ENCODE measurements at regions not wholly inside any gene's neighbourhood (a gene's known extent, or its start where the extent isn't known, plus 50 kb on each side); places are given as distances from the start of the nearest gene placed in this dataset.
A peak's percentile ranks its signal among the peaks of the same experiment; 100 is the strongest.

GRCh38 chr6:47404435-47404834 is 73.2 kb upstream of the CD2AP start:
- Histone ChIP-seq H2AFZ (no peak overlapping the region), H3K9me3 (ENCODE audit: insufficient read depth, low read depth) (no peaks in the 10 kb centered on the region), H3K9me2 (ENCODE audit: insufficient read depth) (no peaks in the 10 kb centered on the region), H3K27me3 (ENCODE audit: insufficient read depth, low read depth) (no peaks in the 10 kb centered on the region), H3K79me2 (ENCODE audit: low read depth) (no peaks in the 10 kb centered on the region; the same call in 1 of the 2 replicates), H3K27ac (peak overlapping the region; percentile 92), H3K4me1 (replicated peaks; ENCODE audit: insufficient read depth) (peaks cover 62% of the 10 kb centered on the region), H3K36me3 (ENCODE audit: low read depth) (no peaks in the 10 kb centered on the region), H4K20me1 (ENCODE audit: insufficient read depth) (no peaks in the 10 kb centered on the region), H3F3A (ENCODE audit: insufficient read depth, low read depth) (peaks cover 44% of the 10 kb centered on the region), H3K4me2 (peak overlapping the region; percentile 64), H3K4me3 (no peak overlapping the region)
- intact Hi-C loops (cut with micrococcal nuclease; ENCODE audit: unreplicated experiment) = loop anchor here (10.0 kb wide), 1 partner anchor 310 kb away; no protein-coding TSS in a partner anchor
- BruUV-seq (replicated peaks) = no TSS peak
- POLR2A ChIA-PET (ENCODE audit: unreplicated experiment) = no interaction called here
- CTCF ChIA-PET = interaction anchor here (0.6 kb wide), 1 partner anchor 346 kb away, joined by 3 read pairs; no protein-coding TSS in a partner anchor
- TF ChIP-seq, protein P1, sequence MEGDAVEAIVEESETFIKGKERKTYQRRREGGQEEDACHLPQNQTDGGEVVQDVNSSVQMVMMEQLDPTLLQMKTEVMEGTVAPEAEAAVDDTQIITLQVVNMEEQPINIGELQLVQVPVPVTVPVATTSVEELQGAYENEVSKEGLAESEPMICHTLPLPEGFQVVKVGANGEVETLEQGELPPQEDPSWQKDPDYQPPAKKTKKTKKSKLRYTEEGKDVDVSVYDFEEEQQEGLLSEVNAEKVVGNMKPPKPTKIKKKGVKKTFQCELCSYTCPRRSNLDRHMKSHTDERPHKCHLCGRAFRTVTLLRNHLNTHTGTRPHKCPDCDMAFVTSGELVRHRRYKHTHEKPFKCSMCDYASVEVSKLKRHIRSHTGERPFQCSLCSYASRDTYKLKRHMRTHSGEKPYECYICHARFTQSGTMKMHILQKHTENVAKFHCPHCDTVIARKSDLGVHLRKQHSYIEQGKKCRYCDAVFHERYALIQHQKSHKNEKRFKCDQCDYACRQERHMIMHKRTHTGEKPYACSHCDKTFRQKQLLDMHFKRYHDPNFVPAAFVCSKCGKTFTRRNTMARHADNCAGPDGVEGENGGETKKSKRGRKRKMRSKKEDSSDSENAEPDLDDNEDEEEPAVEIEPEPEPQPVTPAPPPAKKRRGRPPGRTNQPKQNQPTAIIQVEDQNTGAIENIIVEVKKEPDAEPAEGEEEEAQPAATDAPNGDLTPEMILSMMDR (conservative IDR thresholded peaks at IDR 0.05) = no peak
- no peak for TF ChIP-seq EZH2 (IDR thresholded peaks at IDR 0.05; ENCODE audit: low read depth)
- DNase-seq = no peak

DNA sequence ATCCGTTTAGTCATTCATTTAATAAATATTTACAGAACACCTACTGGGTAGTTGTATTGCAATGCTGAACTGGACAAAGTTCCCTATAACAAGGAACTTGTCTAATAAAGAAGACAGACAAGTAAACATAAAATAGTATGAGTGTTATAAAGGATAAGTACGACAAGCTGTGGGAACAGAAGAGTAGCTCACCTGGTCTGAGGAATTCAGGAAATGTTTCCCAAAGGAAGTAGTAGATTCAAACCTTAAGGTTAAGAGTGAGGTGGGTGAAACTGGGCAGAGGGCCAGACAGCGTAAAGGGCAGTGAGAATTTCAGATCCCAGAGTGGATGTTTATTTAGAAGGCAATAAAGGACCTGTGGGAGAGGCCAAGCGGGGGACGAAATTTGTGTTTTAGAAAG is 72.3 kb upstream of the CD2AP start:
- peak overlapping the region; percentile 92 for H3K27ac ChIP-seq
- H3K9me3 ChIP-seq (ENCODE audit: insufficient read depth, low read depth) = no peaks in the 10 kb centered on the region
- no peaks in the 10 kb centered on the region; the same call in 1 of the 2 replicates for H3K79me2 ChIP-seq (ENCODE audit: low read depth)
- no TSS peak for BruUV-seq (replicated peaks)
- TF ChIP-seq, protein P1 (conservative IDR thresholded peaks at IDR 0.05) = no peak
- TF ChIP-seq EZH2 (IDR thresholded peaks at IDR 0.05; ENCODE audit: low read depth) = no peak
- H3K4me2 ChIP-seq = peak overlapping the region; percentile 64
- no peaks in the 10 kb centered on the region for H3K27me3 ChIP-seq (ENCODE audit: insufficient read depth, low read depth)
- H3K36me3 ChIP-seq (ENCODE audit: low read depth) = no peaks in the 10 kb centered on the region
- H3K9me2 ChIP-seq (ENCODE audit: insufficient read depth) = no peaks in the 10 kb centered on the region
- ChIA-PET POLR2A (ENCODE audit: unreplicated experiment) (interaction anchor here (0.9 kb wide), 1 partner anchor 66 kb away, joined by 12 read pairs; no protein-coding TSS in a partner anchor), CTCF (no interaction called here)
- H3F3A ChIP-seq (ENCODE audit: insufficient read depth, low read depth) = peaks cover 44% of the 10 kb centered on the region
- intact Hi-C loops (cut with micrococcal nuclease; ENCODE audit: unreplicated experiment) = loop anchor here (5.0 to 10.0 kb wide), 2 partner anchors 73 to 310 kb away; no protein-coding TSS in a partner anchor
- H4K20me1 ChIP-seq (ENCODE audit: insufficient read depth) = no peaks in the 10 kb centered on the region
- H2AFZ ChIP-seq = peak overlapping the region; percentile 4
- no peak overlapping the region for H3K4me3 ChIP-seq
- peaks cover 62% of the 10 kb centered on the region for H3K4me1 ChIP-seq (replicated peaks; ENCODE audit: insufficient read depth)
- DNase-seq = peak; percentile 48 to 99

DNA sequence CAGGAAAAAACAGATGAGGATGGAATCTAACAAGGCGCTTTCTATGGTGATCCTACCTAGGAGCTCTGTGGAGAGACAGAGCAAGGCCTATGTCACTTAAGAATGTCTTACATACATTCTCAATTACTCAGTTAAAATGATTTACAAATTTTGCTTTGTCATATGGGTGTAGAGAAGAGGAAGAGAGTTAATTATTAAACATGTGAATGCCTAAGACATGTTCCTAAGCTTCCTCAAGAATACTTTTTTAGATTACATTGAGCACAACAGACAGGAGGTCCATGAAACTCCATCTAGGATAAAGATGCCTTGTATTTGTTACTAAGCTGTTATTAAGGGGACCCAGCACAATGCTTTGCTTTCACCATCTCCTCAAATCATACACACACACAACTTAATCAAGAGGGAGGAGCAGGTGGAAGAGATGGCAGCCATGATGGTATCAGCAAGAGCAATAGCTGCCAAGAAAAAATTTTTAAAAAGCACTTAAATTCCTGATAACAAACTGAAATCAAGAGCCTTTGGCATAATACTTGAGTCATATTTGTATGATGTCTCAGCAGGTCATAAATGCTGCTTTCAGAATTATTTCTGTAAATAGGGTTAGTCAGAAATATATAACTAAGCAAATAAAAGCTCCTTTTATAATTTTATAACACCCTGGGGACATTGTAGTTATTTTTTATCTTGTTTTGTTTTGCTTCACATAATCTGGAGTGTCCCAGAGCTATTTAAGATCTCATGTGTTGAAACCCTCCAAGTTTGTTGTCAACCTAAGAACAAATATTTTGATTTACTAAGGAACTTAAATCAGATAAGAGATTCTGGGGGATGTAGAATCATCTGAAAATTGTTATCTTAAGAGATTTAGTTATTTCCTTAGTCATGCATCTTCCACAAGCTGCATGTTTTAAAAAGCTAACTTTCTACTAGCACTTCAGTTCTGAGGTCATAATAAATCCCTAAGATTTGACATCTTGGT is 70.0 kb upstream of the CD2AP start:
- H3K9me2 ChIP-seq (ENCODE audit: insufficient read depth) = no peaks in the 10 kb centered on the region
- H3K4me3 ChIP-seq = no peak overlapping the region
- no peaks in the 10 kb centered on the region for H4K20me1 ChIP-seq (ENCODE audit: insufficient read depth)
- BruUV-seq (replicated peaks) = no TSS peak
- CTCF ChIA-PET = interaction anchor here (0.5 to 1.0 kb wide), 2 partner anchors 313 to 579 kb away, joined by 4 to 8 read pairs; no protein-coding TSS in a partner anchor
- H3K27me3 ChIP-seq (ENCODE audit: insufficient read depth, low read depth) = no peaks in the 10 kb centered on the region
- H3K36me3 ChIP-seq (ENCODE audit: low read depth) = no peaks in the 10 kb centered on the region
- TF ChIP-seq, protein P1 (conservative IDR thresholded peaks at IDR 0.05) = no peak
- no peak for TF ChIP-seq EZH2 (IDR thresholded peaks at IDR 0.05; ENCODE audit: low read depth)
- POLR2A ChIA-PET (ENCODE audit: unreplicated experiment) = interaction anchor here (0.6 to 1.1 kb wide), 3 partner anchors 70 to 165 kb away, joined by 3 to 5 read pairs (median 3); no protein-coding TSS in a partner anchor
- H2AFZ ChIP-seq = 0 out of 2 replicates have a peak overlapping the region, but pooled peaks have one; percentile 2
- H3K79me2 ChIP-seq (ENCODE audit: low read depth) = no peaks in the 10 kb centered on the region; the same call in 1 of the 2 replicates
- H3K4me1 ChIP-seq (replicated peaks; ENCODE audit: insufficient read depth) = peaks cover 58% of the 10 kb centered on the region
- DNase-seq = peak in 1 of 2 experiments; percentile 98
- peak overlapping the region; percentile 64; the same call in 1 of the 2 replicates for H3K4me2 ChIP-seq
- peaks cover 44% of the 10 kb centered on the region for H3F3A ChIP-seq (ENCODE audit: insufficient read depth, low read depth)
- H3K27ac ChIP-seq = peak overlapping the region; percentile 92
- no peaks in the 10 kb centered on the region for H3K9me3 ChIP-seq (ENCODE audit: insufficient read depth, low read depth)
- intact Hi-C loops (cut with micrococcal nuclease; ENCODE audit: unreplicated experiment) = loop anchor here (5.0 to 10.0 kb wide), 2 partner anchors 75 to 313 kb away; no protein-coding TSS in a partner anchor
